ENCODE measurements at regions not wholly inside any gene's neighbourhood (a gene's known extent, or its start where the extent isn't known, plus 50 kb on each side); places are given as distances from the start of the nearest gene placed in this dataset.

GRCh38 chr10:9015447-9015846, 961.0 kb downstream of the GATA3 start:
- ATAC-seq: no peak
- TF ChIP-seq ZFP3 (CRISPR knock-in tag; IDR thresholded peaks at IDR 0.05) (no peak), ZC3H10 (CRISPR knock-in tag; IDR thresholded peaks at IDR 0.05) (no peak), SNAI2 (CRISPR knock-in tag; IDR thresholded peaks at IDR 0.05) (no peak), ARNTL (CRISPR knock-in tag; IDR thresholded peaks at IDR 0.05; ENCODE audit: borderline replicate concordance, low read depth) (no peak), ESRRG (CRISPR knock-in tag; IDR thresholded peaks at IDR 0.05) (no peak), GLIS3 (CRISPR knock-in tag; IDR thresholded peaks at IDR 0.05) (no peak), PPARA (CRISPR knock-in tag; IDR thresholded peaks at IDR 0.05; ENCODE audit: borderline replicate concordance) (no peak), POU6F1 (CRISPR knock-in tag; IDR thresholded peaks at IDR 0.05; ENCODE audit: borderline replicate concordance, low read depth) (no peak), ZNF565 (CRISPR knock-in tag; conservative IDR thresholded peaks at IDR 0.05; ENCODE audit: low read depth) (no peak), PATZ1 (CRISPR knock-in tag; IDR thresholded peaks at IDR 0.05; ENCODE audit: borderline replicate concordance) (no peak), ZNF8 (CRISPR knock-in tag; IDR thresholded peaks at IDR 0.05) (no peak), CREB5 (CRISPR knock-in tag; IDR thresholded peaks at IDR 0.05; ENCODE audit: low read depth) (no peak), TOX (CRISPR knock-in tag; IDR thresholded peaks at IDR 0.05; ENCODE audit: borderline replicate concordance) (no peak), TSHZ2 (CRISPR knock-in tag; IDR thresholded peaks at IDR 0.05) (no peak), ZNF70 (CRISPR knock-in tag; IDR thresholded peaks at IDR 0.05) (no peak), ZFP30 (CRISPR knock-in tag; IDR thresholded peaks at IDR 0.05) (no peak), CSRNP3 (CRISPR knock-in tag; IDR thresholded peaks at IDR 0.05) (no peak), TCF4 (CRISPR knock-in tag; IDR thresholded peaks at IDR 0.05; ENCODE audit: borderline replicate concordance) (no peak), RARB (CRISPR knock-in tag; IDR thresholded peaks at IDR 0.05) (no peak), ISL1 (CRISPR knock-in tag; IDR thresholded peaks at IDR 0.05) (no peak)

- TF ChIP-seq ARNTL (CRISPR knock-in tag; IDR thresholded peaks at IDR 0.05; ENCODE audit: borderline replicate concordance, low read depth) (no peak), CSRNP3 (CRISPR knock-in tag; IDR thresholded peaks at IDR 0.05) (no peak), BACH2 (CRISPR knock-in tag; IDR thresholded peaks at IDR 0.05; ENCODE audit: borderline replicate concordance) (no peak), ZFP30 (CRISPR knock-in tag; IDR thresholded peaks at IDR 0.05) (no peak), ZC3H10 (CRISPR knock-in tag; IDR thresholded peaks at IDR 0.05) (no peak), GLIS3 (CRISPR knock-in tag; IDR thresholded peaks at IDR 0.05) (no peak), PPARA (CRISPR knock-in tag; IDR thresholded peaks at IDR 0.05; ENCODE audit: borderline replicate concordance) (no peak), CREB5 (CRISPR knock-in tag; IDR thresholded peaks at IDR 0.05; ENCODE audit: low read depth) (no peak), ESRRG (CRISPR knock-in tag; IDR thresholded peaks at IDR 0.05) (no peak)
- ATAC-seq: no peak
These were observed 962.4 kb downstream of the GATA3 start for GRCh38 chr10:9016930-9017329.
